GM13976 (cell line): ENCODE measurements at regions not wholly inside any gene's neighbourhood (a gene's known extent, or its start where the extent isn't known, plus 50 kb on each side); places are given as distances from the start of the nearest gene placed in this dataset.

Source experiments
- DNase-seq: peaks from one replicate; pipeline ENCODE4 v3.0.0; 2012; ENCODE audit warnings: low spot score
- CTCF ChIP-seq: IDR thresholded peaks from 2 replicates; pipeline ENCODE4 v1.5.1; 2012; ENCODE audit warnings: borderline replicate concordance, mild to moderate bottlenecking; ENCODE audit not compliant: insufficient read depth; ENCODE audit errors: extremely low read depth, missing control alignments, control extremely low read depth
- in situ Hi-C: fragments of 300-500 bp; cut with MboI; formaldehyde crosslinking; loops from one replicate; pipeline ENCODE4 v1.12.0; 2022; ENCODE audit warnings: low sequenced_read_pairs, mixed read lengths, inconsistent platforms; ENCODE audit not compliant: unreplicated experiment

- in situ Hi-C loops, result no loop called here
- TF ChIP-seq CTCF, result no peak
- no peak for DNase-seq
Observed at GRCh38 chr5:2137444-2138050, 254.8 kb upstream of the IRX4 start.

GRCh38 chr5:2136728-2137333, 254.1 kb upstream of the IRX4 start:
- in situ Hi-C loops, result no loop called here
- no peak for DNase-seq
- no peak for TF ChIP-seq CTCF

- DNase-seq, result no peak
- in situ Hi-C loops, result no loop called here
- no peak for TF ChIP-seq CTCF
Observed at GRCh38 chr5:2135833-2136232, 253.1 kb upstream of the IRX4 start.

GRCh38 chr5:2135354-2135753, 252.6 kb upstream of the IRX4 start:
- no peak for TF ChIP-seq CTCF
- in situ Hi-C loops, result no loop called here
- no peak for DNase-seq

GRCh38 chr5:2134543-2135292, 252.0 kb upstream of the IRX4 start:
- no peak for DNase-seq
- in situ Hi-C loops, result no loop called here
- TF ChIP-seq CTCF, result no peak

- no peak for TF ChIP-seq CTCF
- in situ Hi-C loops, result no loop called here
- no peak for DNase-seq
Observed at GRCh38 chr5:2133936-2134335, 251.2 kb upstream of the IRX4 start.
